ENCODE measurements at regions not wholly inside any gene's neighbourhood (a gene's known extent, or its start where the extent isn't known, plus 50 kb on each side); places are given as distances from the start of the nearest gene placed in this dataset.

GRCh38 chr17:33373273-33373672 is 80.2 kb upstream of the ASIC2 start:
- TF ChIP-seq, protein P1, sequence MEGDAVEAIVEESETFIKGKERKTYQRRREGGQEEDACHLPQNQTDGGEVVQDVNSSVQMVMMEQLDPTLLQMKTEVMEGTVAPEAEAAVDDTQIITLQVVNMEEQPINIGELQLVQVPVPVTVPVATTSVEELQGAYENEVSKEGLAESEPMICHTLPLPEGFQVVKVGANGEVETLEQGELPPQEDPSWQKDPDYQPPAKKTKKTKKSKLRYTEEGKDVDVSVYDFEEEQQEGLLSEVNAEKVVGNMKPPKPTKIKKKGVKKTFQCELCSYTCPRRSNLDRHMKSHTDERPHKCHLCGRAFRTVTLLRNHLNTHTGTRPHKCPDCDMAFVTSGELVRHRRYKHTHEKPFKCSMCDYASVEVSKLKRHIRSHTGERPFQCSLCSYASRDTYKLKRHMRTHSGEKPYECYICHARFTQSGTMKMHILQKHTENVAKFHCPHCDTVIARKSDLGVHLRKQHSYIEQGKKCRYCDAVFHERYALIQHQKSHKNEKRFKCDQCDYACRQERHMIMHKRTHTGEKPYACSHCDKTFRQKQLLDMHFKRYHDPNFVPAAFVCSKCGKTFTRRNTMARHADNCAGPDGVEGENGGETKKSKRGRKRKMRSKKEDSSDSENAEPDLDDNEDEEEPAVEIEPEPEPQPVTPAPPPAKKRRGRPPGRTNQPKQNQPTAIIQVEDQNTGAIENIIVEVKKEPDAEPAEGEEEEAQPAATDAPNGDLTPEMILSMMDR (IDR thresholded peaks at IDR 0.05): no peak
- TF ChIP-seq POLR2A (IDR thresholded peaks at IDR 0.05): no peak
- TF ChIP-seq EP300 (IDR thresholded peaks at IDR 0.05): no peak
